Spleen (tissue), 11 donors: ENCODE measurements at regions not wholly inside any gene's neighbourhood (a gene's known extent, or its start where the extent isn't known, plus 50 kb on each side); places are given as distances from the start of the nearest gene placed in this dataset.

ENCODE experiments used
- DNase-seq: peaks from one replicate; pipeline ENCODE4 v3.0.0-alpha.2; 2020
- H3K27ac ChIP-seq, 8 donors: fragments of 200-600 bp; sonication (generic) in 7 of 8; 1 replicate in 4 of 8; 2 replicates in 4 of 8; pipeline versions ENCODE4 v1.5.0 to v1.8.0; 2016 to 2021; ENCODE audit warnings: inconsistent platforms in 4 of 8, mild to moderate bottlenecking in 4 of 8, moderate library complexity in 1 of 8
- H3K27me3 ChIP-seq, 7 donors: fragments of 200-600 bp; sonication (generic) in 6 of 7; replicated peaks in 1 of 7; 1 replicate in 4 of 7; 2 replicates in 3 of 7; pipeline versions ENCODE4 v1.5.0 to v1.8.0; 2016 to 2021; ENCODE audit warnings: inconsistent platforms in 3 of 7, mild to moderate bottlenecking in 1 of 7
- H3K36me3 ChIP-seq, 6 donors: fragments of 200-600 bp; sonication (generic) in 5 of 6; 1 replicate in 4 of 6; 2 replicates in 2 of 6; pipeline versions ENCODE4 v1.5.0 to v1.8.0; 2016 to 2021; ENCODE audit warnings: inconsistent platforms in 2 of 6
- H3K4me1 ChIP-seq, 6 donors: fragments of 200-600 bp; sonication (generic) in 5 of 6; 1 replicate in 3 of 6; 2 replicates in 3 of 6; pipeline versions ENCODE4 v1.5.0 to v1.8.0; 2016 to 2021; ENCODE audit warnings: inconsistent platforms in 3 of 6
- H3K4me3 ChIP-seq, 8 donors: fragments of 200-600 bp; sonication (generic) in 7 of 8; 1 replicate in 4 of 8; 2 replicates in 4 of 8; pipeline versions ENCODE4 v1.5.0 to v1.8.0; 2016 to 2021; ENCODE audit warnings: inconsistent platforms in 4 of 8, mild to moderate bottlenecking in 4 of 8, moderate library complexity in 2 of 8
- H3K9me3 ChIP-seq, 8 donors: fragments of 200-600 bp; sonication (generic) in 7 of 8; 1 replicate in 4 of 8; 2 replicates in 4 of 8; pipeline versions ENCODE4 v1.5.0 to v1.8.0; 2016 to 2021; ENCODE audit warnings: inconsistent platforms in 4 of 8
- CTCF ChIP-seq, 11 experiments: fragments of 200-600 bp in 7 of 11; fragments of 450-650 bp in 4 of 11; sonication (generic) in 4 of 11; IDR thresholded peaks in 8 of 11; conservative IDR thresholded peaks in 3 of 11; 1 replicate in 7 of 11; 2 replicates in 4 of 11; pipeline versions ENCODE4 v1.4.0 to v1.8.0; 2016 to 2021; ENCODE audit warnings: antibody characterized with exemption in 11 of 11, inconsistent platforms in 4 of 11, mild to moderate bottlenecking in 1 of 11
- POLR2A ChIP-seq, 3 donors: fragments of 450-650 bp; IDR thresholded peaks; one replicate each; pipeline ENCODE4 v1.5.1; 2017; ENCODE audit warnings: antibody characterized with exemption in 3 of 3, mild to moderate bottlenecking in 1 of 3
- POLR2AphosphoS5 ChIP-seq, 3 donors: sonication (generic); formaldehyde crosslinking; IDR thresholded peaks; one replicate each; pipeline ENCODE4 v1.5.1; 2017; ENCODE audit warnings: antibody characterized with exemption in 3 of 3
- WGBS, 5 donors: extraction: QIAGEN DNeasy Blood & Tissue Kit in 3 of 5; methylation state at CpG; one replicate each; pipeline versions ENCODE4 v1.1.5 to v1.1.7; 2013 to 2018; 5-methylcytosine and 5-hydroxymethylcytosine counted together
- intact Hi-C: fragments of 100-400 bp; cut with DNase I; formaldehyde crosslinking; loops from one replicate; pipeline ENCODE4 v1.15.0; 2023; ENCODE audit warnings: low total_unique reads
- donor health status: healthy with polysubstance abuse.
- donor health status: DM: no; HTN: no; CAD: no; lungs with moderate emphysema.
- donor health status: DM: no; HTN: no; CAD: no.
- donor health status: Bipolar disorder and iron deficiency.
- donor health status: healthy.
- donor health status: DM: no; HTN: no; CAD: no.
- donor health status: DM: yes; HTN: yes; CAD: no.

GRCh38 chr10:55043540-55043939, 242.5 kb upstream of the PCDH15 start:
- intact Hi-C loops, result no loop called here
- no peak for DNase-seq
- Histone ChIP-seq H3K9me3 (no peaks in the 10 kb centered on the region), H3K4me3 (no peak overlapping the region), H3K36me3 (no peaks in the 10 kb centered on the region), H3K27me3 (no peaks in the 10 kb centered on the region), H3K27ac (no peak overlapping the region), H3K4me1 (no peaks in the 10 kb centered on the region)
- no peak for TF ChIP-seq POLR2AphosphoS5 (IDR thresholded peaks at IDR 0.05)
- WGBS, 5 donors, result 84 to 98% (median 93%) methylated on average over 3 of the region's 3 CpGs

- H3K36me3 ChIP-seq, result no peaks in the 10 kb centered on the region
- no peak overlapping the region for H3K27ac ChIP-seq
- H3K4me1 ChIP-seq, result no peaks in the 10 kb centered on the region
- 75 to 100% (median 91%) methylated on average over 4 of the region's 4 CpGs for WGBS, 5 donors
- H3K27me3 ChIP-seq, result no peaks in the 10 kb centered on the region
- TF ChIP-seq CTCF (IDR thresholded peaks at IDR 0.05 in 8 of 11, conservative IDR thresholded peaks at IDR 0.05 in 3 of 11) (no peak), POLR2A (IDR thresholded peaks at IDR 0.05) (no peak), POLR2AphosphoS5 (IDR thresholded peaks at IDR 0.05) (no peak)
- intact Hi-C loops, result no loop called here
- no peaks in the 10 kb centered on the region for H3K9me3 ChIP-seq
- no peak overlapping the region for H3K4me3 ChIP-seq
- peak; percentile 68 for DNase-seq
Observed at GRCh38 chr10:55033061-55033460, 232.0 kb upstream of the PCDH15 start.

GRCh38 chr10:55024713-55025112, 223.7 kb upstream of the PCDH15 start:
- TF ChIP-seq POLR2AphosphoS5 (IDR thresholded peaks at IDR 0.05), result no peak
- no peak for TF ChIP-seq POLR2A (IDR thresholded peaks at IDR 0.05)
- TF ChIP-seq CTCF (IDR thresholded peaks at IDR 0.05 in 8 of 11, conservative IDR thresholded peaks at IDR 0.05 in 3 of 11), result no peak
- DNase-seq, result no peak
- Histone ChIP-seq H3K36me3 (no peaks in the 10 kb centered on the region), H3K9me3 (no peaks in the 10 kb centered on the region), H3K4me3 (no peak overlapping the region), H3K27me3 (no peaks in the 10 kb centered on the region), H3K4me1 (no peaks in the 10 kb centered on the region), H3K27ac (no peak overlapping the region)
- intact Hi-C loops, result no loop called here
- 0 to 5% (median 1%) methylated on average over 1 of the region's 1 CpG for WGBS, 5 donors

- Histone ChIP-seq H3K27me3 (no peaks in the 10 kb centered on the region), H3K4me1 (no peaks in the 10 kb centered on the region), H3K4me3 (no peak overlapping the region), H3K27ac (no peak overlapping the region), H3K9me3 (no peaks in the 10 kb centered on the region), H3K36me3 (no peaks in the 10 kb centered on the region)
- intact Hi-C loops, result no loop called here
- WGBS, 5 donors, result 32 to 60% (median 50%) methylated on average over 2 of the region's 2 CpGs
- TF ChIP-seq CTCF (IDR thresholded peaks at IDR 0.05 in 8 of 11, conservative IDR thresholded peaks at IDR 0.05 in 3 of 11) (no peak), POLR2A (IDR thresholded peaks at IDR 0.05) (no peak), POLR2AphosphoS5 (IDR thresholded peaks at IDR 0.05) (no peak)
- DNase-seq, result no peak
Observed at GRCh38 chr10:55019439-55019838, 218.4 kb upstream of the PCDH15 start.

- Histone ChIP-seq H3K9me3 (no peaks in the 10 kb centered on the region), H3K4me3 (no peak overlapping the region), H3K36me3 (no peaks in the 10 kb centered on the region), H3K27ac (no peak overlapping the region), H3K27me3 (no peaks in the 10 kb centered on the region), H3K4me1 (no peaks in the 10 kb centered on the region)
- no peak for DNase-seq
- TF ChIP-seq POLR2AphosphoS5 (IDR thresholded peaks at IDR 0.05), result no peak
- no peak for TF ChIP-seq POLR2A (IDR thresholded peaks at IDR 0.05)
- TF ChIP-seq CTCF (IDR thresholded peaks at IDR 0.05 in 8 of 11, conservative IDR thresholded peaks at IDR 0.05 in 3 of 11), result no peak
- intact Hi-C loops, result no loop called here
Observed at GRCh38 chr10:55013318-55013717, 212.3 kb upstream of the PCDH15 start.
